Posterior vena cava (tissue), 2 donors: ENCODE measurements at regions not wholly inside any gene's neighbourhood (a gene's known extent, or its start where the extent isn't known, plus 50 kb on each side); places are given as distances from the start of the nearest gene placed in this dataset.
"Not testable (repeated sequence)": the region's sequence is repeated elsewhere in the genome, so short reads cannot be mapped to it uniquely, and the experiment has no call there.

ENCODE experiments used
- DNase-seq: peaks from one replicate; pipeline ENCODE4 v3.0.0-alpha.2; 2020; ENCODE audit warnings: low spot score
- intact Hi-C, 2 donors: fragments of 100-400 bp; cut with DNase I; formaldehyde crosslinking; loops; one replicate each; pipeline versions ENCODE4 v1.14.1 to v1.14.2; 2022 to 2023
- donor health status: DM: yes; HTN: yes; CAD: no.
- donor health status: DM: yes; HTN: yes; CAD: no.

DNA sequence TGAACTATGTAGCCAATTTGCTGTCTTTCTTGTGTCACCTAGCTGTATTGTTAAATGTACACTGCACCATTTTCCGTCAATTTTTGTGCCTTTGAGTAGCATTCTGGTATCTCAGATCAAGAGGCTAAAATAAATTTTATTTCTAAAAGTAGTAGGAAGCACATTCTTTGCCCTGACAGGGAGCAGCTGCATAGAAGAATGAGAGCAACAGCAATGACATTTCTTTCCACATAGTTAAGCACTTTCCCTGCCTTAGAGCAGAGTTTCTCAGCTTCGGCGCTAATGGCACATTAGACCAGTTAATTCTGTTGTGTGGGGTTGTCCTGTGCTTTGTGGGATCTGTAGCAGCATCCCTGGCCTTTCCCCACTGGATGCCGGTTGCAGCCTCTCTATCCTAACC, 173.9 kb downstream of the CHIC2 start:
- intact Hi-C loops: no loop called here
- no peak for DNase-seq

DNA sequence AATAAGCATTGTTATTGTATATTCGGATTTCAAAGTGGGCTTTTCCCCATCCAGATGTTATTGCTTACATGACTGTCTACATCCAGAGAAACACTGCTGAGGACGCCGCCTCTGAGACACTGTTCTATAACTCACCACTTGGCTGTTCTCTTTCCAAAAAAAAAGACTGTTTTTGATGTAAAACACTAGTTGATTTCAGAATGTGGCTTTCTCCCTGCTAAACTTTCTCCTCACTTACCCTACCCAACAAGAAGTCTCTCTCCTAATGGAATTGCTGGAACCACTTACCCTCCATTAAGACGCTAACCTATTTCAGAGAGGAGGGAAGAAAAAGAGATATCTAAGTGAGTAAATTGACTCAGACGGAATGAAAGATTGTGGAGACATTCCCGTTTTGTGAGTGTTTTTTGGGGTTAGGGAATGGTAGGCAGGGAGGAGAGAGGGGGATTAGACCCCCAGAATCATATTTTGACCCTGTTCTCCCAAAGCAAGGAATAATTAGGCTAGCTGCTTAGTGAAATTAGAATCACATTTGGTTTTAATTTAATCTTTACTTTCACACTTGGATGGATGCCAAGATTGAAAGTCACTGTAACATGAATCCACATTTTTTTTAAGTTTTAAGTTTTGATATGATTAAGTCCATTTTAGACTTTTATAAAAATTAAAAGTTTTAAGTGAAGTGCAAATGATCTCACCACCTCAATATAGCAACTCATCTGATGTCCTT, 174.9 kb downstream of the CHIC2 start:
- intact Hi-C loops: no loop called here

DNA sequence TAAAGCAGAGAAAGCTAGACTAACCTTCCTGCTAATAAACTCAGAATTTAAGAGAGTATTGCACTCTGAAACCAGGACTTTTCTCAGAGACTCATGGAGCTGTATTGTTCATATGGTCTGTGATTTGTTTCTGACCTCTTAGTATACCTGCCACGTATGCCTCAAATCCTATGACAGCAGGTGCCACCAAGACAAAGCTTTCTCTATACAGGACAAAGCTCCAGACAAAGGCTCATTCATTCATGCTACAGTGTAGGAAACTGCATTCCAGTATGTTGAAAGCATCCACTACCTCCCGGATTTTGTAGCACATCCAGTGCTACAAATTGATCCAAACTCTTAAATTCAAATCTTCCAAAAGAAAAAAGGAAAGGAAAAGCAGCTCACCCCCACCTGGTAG, 178.3 kb downstream of the CHIC2 start:
- no peak for DNase-seq

More for the DNA sequence above, 174.9 kb downstream of the CHIC2 start:
- no peak for DNase-seq

DNA sequence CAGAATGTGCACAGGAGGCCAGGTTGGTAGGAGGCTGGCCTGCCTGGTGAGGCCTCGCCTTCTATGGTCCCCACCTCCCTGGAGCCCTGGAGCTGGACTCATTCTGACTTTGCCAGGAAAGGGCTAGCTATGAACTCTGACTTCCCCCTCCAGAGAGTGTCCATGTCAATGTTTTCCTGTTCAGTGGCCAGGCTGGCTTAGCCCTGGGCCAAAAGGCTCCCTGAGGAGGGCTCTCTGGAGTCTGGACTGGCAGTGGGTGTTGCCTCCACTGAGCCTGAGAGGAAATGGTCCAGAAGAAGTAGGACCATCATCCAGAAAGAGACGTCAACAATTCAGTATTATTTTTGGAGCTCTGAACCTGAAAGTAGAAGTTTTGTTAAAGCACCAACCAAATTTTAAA, 178.7 kb downstream of the CHIC2 start:
- intact Hi-C loops: no loop called here
- DNase-seq: peak; percentile 85

More for the DNA sequence above, 178.3 kb downstream of the CHIC2 start:
- intact Hi-C loops: no loop called here

DNA sequence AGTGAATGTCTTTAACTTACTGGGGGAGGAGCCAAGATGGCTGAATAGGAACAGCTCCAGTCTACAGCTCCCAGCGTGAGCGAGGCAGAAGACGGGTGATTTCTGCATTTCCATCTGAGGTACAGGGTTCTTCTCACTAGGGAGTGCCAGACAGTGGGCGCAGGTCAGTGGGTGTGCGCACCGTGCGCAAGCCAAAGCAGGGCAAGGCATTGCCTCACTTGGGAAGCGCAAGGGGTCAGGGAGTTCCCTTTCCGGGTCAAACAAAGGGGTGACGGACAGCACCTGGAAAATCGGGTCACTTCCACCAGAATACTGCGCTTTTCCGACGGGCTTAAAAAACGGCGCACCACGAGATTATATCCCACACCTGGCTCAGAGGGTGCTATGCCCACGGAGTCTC, 187.3 kb downstream of the CHIC2 start:
- intact Hi-C loops, DNase-seq: not testable (repeated sequence)

DNA sequence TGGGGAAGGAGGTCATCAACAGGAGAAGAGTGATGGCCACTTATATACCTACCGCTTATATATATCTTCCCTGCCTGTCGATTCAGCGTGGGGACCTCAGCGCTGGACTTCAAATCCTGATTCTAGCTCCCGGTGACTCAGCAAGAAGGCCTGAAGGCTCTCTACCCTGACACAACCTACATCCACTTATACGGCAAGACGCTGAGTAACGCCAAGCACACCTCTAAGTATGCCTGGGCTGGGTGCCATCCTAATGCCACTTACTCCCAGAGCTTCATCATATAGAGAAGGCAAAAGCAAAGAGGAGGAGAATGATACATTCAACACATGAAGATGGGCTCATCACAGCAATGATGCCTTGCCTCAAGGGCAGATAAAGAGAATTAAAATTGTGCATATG, 198.3 kb downstream of the CHIC2 start:
- intact Hi-C loops: no loop called here
- DNase-seq: no peak

DNA sequence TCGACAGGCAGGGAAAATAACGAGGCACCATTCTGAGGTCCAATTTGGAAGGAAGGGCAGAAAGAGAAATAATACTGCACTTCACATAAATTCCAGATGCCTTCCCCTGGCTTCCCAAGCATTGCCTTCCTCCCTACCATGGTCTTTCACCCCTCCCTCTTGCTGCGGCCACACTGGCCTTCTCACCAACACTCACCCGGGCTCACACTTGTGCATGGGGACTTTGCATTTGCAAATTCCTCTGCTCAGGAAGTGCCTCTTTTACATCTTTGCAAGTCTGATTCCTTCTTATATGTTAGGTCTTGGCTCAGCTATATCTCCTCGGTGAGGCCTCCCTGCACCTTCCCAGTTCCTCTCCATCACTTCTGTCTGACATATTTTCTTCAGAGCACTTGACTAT, 199.4 kb downstream of the CHIC2 start:
- intact Hi-C loops: no loop called here
- no peak for DNase-seq

DNA sequence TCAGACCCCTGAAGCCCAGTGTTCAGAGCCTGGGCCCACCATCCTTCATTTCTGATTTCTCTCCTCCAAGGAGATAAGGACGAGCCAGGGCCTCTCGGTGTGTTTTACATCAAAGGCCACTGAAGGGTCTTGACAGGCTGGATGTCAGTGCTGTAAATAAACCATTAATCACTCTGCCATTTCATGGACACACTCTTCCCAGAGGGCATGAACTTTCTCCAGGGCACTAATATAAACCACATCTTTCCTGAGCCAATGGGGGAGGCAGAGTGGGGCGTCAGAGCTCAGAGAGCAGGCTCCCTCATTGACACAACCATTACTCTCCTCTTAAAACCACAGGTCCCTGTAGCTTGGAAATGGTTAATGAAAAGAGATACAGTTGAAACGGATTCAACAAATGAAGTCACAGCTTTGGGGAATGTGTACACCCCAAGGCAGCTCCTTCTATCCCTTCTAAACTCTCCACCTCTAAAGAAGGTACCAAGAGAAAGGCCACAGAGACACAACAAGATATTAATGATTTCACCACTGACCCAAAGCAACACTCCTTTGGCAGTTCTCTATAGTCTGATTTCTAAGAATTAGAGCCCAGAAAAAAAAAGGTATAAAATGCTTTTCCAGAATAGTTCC, 200.6 kb downstream of the CHIC2 start:
- DNase-seq: no peak
- intact Hi-C loops: no loop called here

DNA sequence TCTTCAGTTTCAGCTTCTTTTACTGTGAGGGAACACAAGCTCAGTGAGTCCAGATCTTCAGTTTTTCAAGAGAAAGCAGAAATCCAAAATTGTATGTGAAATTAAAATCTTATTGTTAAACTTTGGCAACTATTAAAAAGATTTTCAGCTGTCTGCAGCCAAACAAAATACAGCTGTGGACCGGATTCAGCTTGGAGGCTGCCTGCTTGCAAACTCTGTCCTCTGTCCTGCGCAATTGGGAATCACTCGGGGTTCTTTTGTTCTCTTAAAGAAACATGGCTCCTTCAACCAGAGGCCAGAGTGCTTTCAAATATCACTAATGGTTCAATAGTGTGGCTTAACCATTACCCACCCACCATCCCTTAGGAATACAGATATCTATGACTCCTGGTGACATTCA, 201.2 kb downstream of the CHIC2 start:
- intact Hi-C loops: no loop called here
- DNase-seq: no peak

DNA sequence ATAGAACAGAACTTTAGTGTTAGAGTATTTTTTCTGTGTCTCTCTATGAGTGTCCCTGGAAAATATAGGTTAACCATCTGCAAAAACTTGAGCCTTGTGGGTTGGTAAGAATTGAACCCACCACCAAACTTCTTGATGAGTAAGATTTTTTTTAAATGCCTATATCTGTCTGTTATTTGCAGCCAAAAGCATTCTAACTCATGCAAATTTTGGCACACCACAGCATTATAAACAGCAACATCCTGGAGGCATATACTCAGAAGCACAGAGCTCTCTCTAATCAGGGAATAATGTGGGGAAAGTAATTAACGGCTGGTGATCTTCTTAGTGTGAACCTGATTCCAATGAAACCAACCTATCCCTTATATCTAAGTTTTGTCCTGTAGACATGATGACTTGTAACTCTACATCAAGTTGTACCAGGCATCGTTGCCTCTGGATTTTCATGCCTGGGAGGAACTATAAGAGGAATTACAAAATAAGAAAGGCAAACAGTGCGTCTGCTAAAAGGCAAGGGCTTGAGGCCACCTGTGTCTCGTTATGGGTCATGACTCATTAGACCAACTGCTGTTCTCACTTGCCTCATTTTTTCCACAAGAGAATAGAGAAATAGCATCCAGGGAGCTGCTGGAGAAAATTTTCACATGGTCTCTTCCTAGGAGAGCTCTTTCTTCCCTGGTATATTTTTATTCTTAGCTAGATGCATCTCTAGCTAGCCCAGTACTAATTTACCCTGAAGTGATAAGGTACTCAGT, 202.4 kb downstream of the CHIC2 start:
- intact Hi-C loops: no loop called here
- no peak for DNase-seq

DNA sequence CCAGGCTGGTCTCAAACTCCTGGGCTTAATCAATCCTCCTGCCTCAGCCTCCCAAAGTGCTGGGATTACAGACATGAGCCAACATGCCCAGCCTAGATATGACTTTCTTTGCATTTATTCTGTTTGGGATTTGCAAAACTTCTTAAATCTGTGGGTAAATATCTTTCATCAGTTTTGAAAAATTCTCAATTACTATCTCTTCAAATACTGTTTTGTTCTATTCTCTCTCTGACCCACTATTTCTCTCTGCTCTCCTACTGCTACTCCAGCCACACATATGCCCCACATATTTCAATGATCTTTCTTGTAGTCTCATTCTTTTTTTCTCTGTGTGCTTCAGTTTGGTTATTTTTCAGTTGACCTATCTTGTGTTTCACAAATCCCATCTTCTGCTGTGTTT, 205.1 kb downstream of the CHIC2 start:
- intact Hi-C loops: no loop called here
- DNase-seq: no peak

DNA sequence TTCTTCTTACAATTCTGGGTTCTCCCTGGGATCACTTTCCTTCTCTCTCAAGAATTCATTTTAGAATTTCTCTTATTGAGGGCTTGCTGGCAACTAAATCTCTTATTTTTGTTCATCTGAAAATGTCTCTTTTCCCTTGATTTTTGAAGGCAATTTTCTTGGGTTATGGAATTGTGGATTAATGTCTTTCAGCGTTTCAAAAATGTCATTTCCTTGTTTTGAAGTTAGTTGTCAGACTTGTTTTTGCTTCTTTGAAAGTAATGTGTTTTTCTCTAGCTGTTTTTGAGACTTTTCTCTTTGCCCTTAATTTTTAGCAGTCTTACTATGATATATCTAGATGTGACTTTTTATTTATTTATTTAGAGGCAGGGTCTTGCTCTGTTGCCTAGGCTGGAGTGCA, 205.7 kb downstream of the CHIC2 start:
- no peak for DNase-seq
- intact Hi-C loops: no loop called here

DNA sequence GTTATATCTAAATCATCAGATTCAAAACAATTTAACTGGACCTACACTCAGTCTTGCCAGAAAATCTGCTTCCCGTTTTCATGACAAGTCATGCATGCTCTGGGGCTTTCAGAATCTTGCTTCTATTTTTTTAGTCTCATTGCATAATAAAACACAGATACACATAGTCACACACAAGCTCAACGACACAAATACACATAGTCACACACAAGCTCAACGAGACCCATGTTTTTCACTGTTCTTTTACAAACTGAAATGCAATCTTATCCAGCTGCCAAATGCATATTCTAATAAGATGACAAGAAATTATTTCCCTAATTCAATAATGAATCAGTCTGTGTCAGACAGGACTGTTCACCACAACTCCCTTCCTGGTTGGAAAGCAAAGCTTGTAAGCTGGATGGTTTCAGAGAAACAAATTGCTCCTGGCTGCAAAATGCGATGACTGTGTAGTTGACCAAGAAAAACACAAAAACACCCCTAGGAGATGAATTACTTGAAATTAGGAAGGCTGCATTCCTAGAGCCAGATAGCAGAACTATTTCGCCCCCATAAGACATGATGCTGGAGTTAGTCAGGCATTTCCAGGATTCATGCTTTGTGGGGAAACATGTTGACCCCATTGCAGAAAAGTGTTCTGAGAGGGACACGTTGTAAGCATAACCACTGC, 208.7 kb downstream of the CHIC2 start:
- intact Hi-C loops: no loop called here
- DNase-seq: no peak

DNA sequence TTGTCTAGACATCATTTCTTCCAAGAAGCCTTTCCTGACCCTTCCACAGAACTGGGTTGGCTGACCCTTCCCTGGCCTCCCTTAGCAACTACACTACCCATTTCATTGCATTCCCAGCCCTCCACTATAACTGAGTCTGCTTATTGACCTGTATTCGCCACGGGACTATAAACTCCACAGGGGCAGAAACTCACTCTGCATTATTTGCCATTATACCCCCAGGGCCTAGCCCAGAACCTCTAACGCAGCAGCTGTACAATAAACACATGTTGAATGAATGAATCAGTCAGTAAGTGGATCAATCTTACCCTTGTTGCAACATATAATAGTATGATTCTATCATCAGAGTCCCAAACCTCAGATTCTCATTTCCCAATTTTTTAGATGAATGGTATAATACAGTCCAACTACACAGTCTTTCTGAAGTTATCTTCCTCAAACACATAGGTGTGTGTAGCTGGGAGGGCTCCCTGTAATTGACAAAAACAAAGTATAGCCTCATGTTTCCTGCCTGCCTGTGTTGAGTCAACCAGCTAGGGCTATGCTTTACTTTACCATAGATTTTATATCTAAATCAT, 209.3 kb downstream of the CHIC2 start:
- no peak for DNase-seq
- intact Hi-C loops: no loop called here

DNA sequence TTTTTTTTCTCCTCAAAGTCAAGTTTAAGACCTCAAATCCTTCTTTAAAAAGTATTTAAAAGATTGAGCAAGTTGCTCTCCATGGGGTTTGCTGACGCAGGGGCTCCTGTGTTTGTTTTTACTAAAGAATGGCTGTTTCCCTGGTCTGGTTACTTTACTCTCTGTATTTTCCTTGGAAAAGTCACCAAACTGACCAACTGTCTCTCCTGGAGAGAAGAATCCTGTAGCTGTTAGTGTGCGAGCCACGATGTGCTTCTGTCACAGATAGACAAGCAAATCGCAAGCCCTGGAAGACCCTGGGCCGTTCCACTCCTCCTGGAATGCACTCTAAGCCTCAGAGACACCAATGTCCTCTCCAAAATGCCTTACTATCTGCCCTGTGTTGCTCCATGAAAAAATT, 212.1 kb downstream of the CHIC2 start:
- intact Hi-C loops: no loop called here
- DNase-seq: no peak

DNA sequence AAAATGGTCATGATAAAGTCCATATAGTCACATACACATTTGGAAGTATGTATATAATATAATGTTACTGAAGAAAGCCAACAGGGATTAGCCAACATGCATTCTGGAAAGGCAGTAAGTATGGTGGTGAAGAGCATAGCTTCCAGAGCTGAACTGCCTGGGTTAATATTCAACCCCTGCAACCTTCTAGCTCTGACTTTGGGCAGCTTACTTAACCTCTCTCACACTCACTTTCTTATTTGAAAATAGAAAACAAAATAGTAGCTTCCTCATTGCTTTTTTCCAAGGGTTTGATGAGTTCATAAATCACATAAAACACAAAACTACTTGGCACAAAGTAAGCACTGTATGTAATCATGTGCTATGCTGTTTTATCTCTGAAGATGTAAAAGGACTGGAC, 216.4 kb downstream of the CHIC2 start:
- intact Hi-C loops: no loop called here
- DNase-seq: no peak

DNA sequence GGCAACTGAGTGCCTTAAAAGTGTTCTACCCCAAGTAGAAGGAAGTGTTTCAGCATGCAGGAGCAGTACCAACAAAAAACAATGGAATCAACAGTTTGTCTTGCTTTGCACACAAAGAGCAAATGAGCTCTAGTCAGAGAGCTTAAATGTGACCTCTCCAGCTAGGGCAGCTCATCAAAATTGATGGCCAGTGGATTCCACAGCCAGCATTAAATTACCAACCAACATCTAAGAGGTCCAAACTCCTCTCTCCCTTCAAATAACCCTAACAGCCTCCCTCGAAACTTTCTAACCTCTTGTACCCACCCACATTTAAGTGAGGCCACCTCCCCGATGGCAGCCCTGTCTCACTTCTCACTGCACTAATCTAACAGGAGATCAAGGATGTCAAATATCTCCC, 219.9 kb downstream of the CHIC2 start:
- no peak for DNase-seq
- intact Hi-C loops: no loop called here

DNA sequence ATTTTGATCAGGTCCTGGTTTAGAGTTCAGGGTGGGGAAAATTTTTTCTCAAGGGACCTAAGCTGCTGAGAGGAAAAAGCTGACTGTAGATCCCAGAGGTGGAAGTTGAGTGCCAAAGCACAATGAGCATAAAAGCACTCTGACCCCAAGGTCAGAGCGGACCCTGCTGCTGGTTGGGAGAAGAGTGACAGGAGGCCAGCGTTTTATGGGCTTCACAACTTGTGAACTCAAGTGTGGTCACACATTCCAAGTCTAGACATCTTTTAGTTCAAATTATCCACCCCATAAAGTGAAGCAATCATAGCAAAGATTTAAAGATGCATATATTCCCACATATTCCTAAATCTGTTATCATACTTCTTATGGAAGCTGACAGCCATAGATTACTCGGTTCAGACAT, 220.3 kb downstream of the CHIC2 start:
- intact Hi-C loops: no loop called here

DNA sequence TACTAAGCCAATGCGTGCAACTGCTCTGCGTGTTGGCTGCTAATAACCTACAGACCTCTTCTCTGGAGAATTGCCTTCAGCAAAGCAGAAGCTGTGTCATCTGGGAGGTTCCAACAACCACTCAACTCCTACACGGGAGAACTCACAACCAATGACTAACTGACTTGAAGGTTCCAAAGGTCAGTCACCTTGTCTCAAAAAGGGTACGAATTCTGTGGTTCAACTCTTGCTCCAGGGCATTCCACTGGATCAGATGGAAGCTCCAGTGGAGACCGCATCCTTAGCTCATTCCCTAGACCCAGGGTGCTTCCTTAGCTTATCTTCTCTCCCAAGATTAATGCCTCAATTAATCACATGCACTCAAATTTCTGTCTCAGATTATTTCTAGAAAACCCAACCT, 222.7 kb downstream of the CHIC2 start:
- intact Hi-C loops: no loop called here
- no peak for DNase-seq

More for the DNA sequence above, 220.3 kb downstream of the CHIC2 start:
- no peak for DNase-seq

DNA sequence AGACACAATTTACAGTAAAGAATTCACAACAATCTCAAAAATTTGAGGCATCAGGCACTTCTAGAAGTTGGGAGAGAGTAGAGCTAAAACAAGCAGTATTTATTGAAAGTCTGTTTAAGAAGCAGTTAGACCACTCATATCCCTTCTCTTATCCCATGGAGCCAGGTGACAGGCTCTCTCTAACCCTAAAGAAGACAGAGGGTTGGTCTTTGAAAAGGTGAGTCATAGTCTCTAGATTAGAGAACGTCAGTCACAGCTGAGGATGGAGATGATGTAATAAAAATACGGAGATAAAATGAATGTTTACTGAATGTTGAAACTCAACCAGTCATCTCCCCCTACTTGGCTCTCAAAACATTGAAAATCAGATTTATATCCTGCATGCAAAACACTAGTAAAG, 223.8 kb downstream of the CHIC2 start:
- intact Hi-C loops: no loop called here
- DNase-seq: no peak
